ENCODE measurements at regions not wholly inside any gene's neighbourhood (a gene's known extent, or its start where the extent isn't known, plus 50 kb on each side); places are given as distances from the start of the nearest gene placed in this dataset.

GRCh38 chr11:121699801-121700200, 247.0 kb upstream of the SORL1-AS1 start:
- H3K27me3 ChIP-seq, result peaks cover 0 to 4% (median 0%) of the 10 kb centered on the region in 3 donors
- H3K4me1 ChIP-seq, result no peaks in the 10 kb centered on the region
- TF ChIP-seq POLR2A (IDR thresholded peaks at IDR 0.05) (no peak), EP300 (IDR thresholded peaks at IDR 0.05) (no peak), POLR2AphosphoS5 (IDR thresholded peaks at IDR 0.05) (no peak), CTCF (IDR thresholded peaks at IDR 0.05) (no peak)
- H3K27ac ChIP-seq, result no peak overlapping the region
- no peaks in the 10 kb centered on the region for H3K36me3 ChIP-seq
- intact Hi-C loops (cut with DNase I; ENCODE audit: low total_unique reads), result no loop called here
- 56 to 66% (median 59%) methylated on average over 5 of the region's 5 CpGs for WGBS, 5 donors
- DNase-seq, result no peak
- H3K9me3 ChIP-seq, result no peaks in the 10 kb centered on the region
- H3K4me3 ChIP-seq, result no peak overlapping the region

- no peak for TF ChIP-seq POLR2AphosphoS5 (IDR thresholded peaks at IDR 0.05)
- no peak for TF ChIP-seq POLR2A (IDR thresholded peaks at IDR 0.05)
- no peak for TF ChIP-seq CTCF (IDR thresholded peaks at IDR 0.05)
- TF ChIP-seq EP300 (IDR thresholded peaks at IDR 0.05), result no peak
- H3K4me1 ChIP-seq, result no peaks in the 10 kb centered on the region
- H3K27me3 ChIP-seq, result peaks cover 0 to 5% (median 0%) of the 10 kb centered on the region in 3 donors
- intact Hi-C loops (cut with DNase I; ENCODE audit: low total_unique reads), result no loop called here
- H3K27ac ChIP-seq, result peak overlapping the region in 2 of 5 donors; percentile 66 to 78
- no peaks in the 10 kb centered on the region for H3K36me3 ChIP-seq
- DNase-seq, result peak in 1 of 2 donors; percentile 53
- WGBS, 5 donors, result 67 to 79% (median 77%) methylated on average over 10 of the region's 10 CpGs
- H3K9me3 ChIP-seq, result no peaks in the 10 kb centered on the region
- H3K4me3 ChIP-seq, result no peak overlapping the region
Observed at GRCh38 chr11:121696931-121697670, 244.3 kb upstream of the SORL1-AS1 start.

GRCh38 chr11:121696177-121696871, 243.6 kb upstream of the SORL1-AS1 start:
- intact Hi-C loops (cut with DNase I; ENCODE audit: low total_unique reads), result no loop called here
- 19 to 44% (median 38%) methylated on average over 19 to 20 of the region's 20 CpGs for WGBS, 5 donors
- H3K36me3 ChIP-seq, result no peaks in the 10 kb centered on the region
- H3K9me3 ChIP-seq, result no peaks in the 10 kb centered on the region
- peak in 1 of 2 donors; percentile 66 for DNase-seq
- H3K27ac ChIP-seq, result peak overlapping the region in 2 of 5 donors; percentile 66 to 78
- TF ChIP-seq EP300 (IDR thresholded peaks at IDR 0.05), result no peak
- TF ChIP-seq POLR2AphosphoS5 (IDR thresholded peaks at IDR 0.05), result no peak
- no peak for TF ChIP-seq CTCF (IDR thresholded peaks at IDR 0.05)
- no peak for TF ChIP-seq POLR2A (IDR thresholded peaks at IDR 0.05)
- peaks cover 0 to 5% (median 0%) of the 10 kb centered on the region in 3 donors for H3K27me3 ChIP-seq
- no peaks in the 10 kb centered on the region for H3K4me1 ChIP-seq
- H3K4me3 ChIP-seq, result no peak overlapping the region

- 50 to 70% (median 62%) methylated on average over 1 of the region's 1 CpG for WGBS, 5 donors
- TF ChIP-seq CTCF (IDR thresholded peaks at IDR 0.05) (no peak), EP300 (IDR thresholded peaks at IDR 0.05) (no peak), POLR2AphosphoS5 (IDR thresholded peaks at IDR 0.05) (no peak), POLR2A (IDR thresholded peaks at IDR 0.05) (no peak)
- DNase-seq, result no peak
Observed at GRCh38 chr11:121692236-121692635, 239.5 kb upstream of the SORL1-AS1 start.

More at GRCh38 chr11:121692236-121692635, 239.5 kb upstream of the SORL1-AS1 start:
- Histone ChIP-seq H3K4me1 (peaks cover 0 to 5% (median 0%) of the 10 kb centered on the region in 4 donors), H3K36me3 (no peaks in the 10 kb centered on the region), H3K9me3 (no peaks in the 10 kb centered on the region), H3K27ac (no peak overlapping the region), H3K27me3 (peaks cover 0 to 5% (median 0%) of the 10 kb centered on the region in 3 donors), H3K4me3 (no peak overlapping the region)
- intact Hi-C loops (cut with DNase I; ENCODE audit: low total_unique reads), result no loop called here
